ENCODE measurements at regions not wholly inside any gene's neighbourhood (a gene's known extent, or its start where the extent isn't known, plus 50 kb on each side); places are given as distances from the start of the nearest gene placed in this dataset.
"Not testable (repeated sequence)": the region's sequence is repeated elsewhere in the genome, so short reads cannot be mapped to it uniquely, and the experiment has no call there.

GRCh38 chr3:180420016-180420415 is 181.9 kb upstream of the TTC14 start:
- Histone ChIP-seq H3K27me3 (no peaks in the 10 kb centered on the region), H3K36me3 (no peaks in the 10 kb centered on the region), H3K4me3 (no peak overlapping the region), H3K4me1 (no peaks in the 10 kb centered on the region), H3K9me3 (peaks cover 0 to 5% (median 0%) of the 10 kb centered on the region in 11 donors), H3K27ac (no peak overlapping the region)
- ATAC-seq: no peak
- TF ChIP-seq CTCF (IDR thresholded peaks at IDR 0.05): no peak
- intact Hi-C loops (cut with DNase I): no loop called here
- 81 to 82% methylated on average over 2 of the region's 2 CpGs for WGBS, 2 donors
- no peak for DNase-seq

GRCh38 chr3:180420804-180421203 is 181.2 kb upstream of the TTC14 start:
- no peaks in the 10 kb centered on the region for H3K36me3 ChIP-seq
- no peak for TF ChIP-seq CTCF (IDR thresholded peaks at IDR 0.05)
- intact Hi-C loops (cut with DNase I): no loop called here

GRCh38 chr3:180421221-180421620 is 180.7 kb upstream of the TTC14 start:
- no peak for ATAC-seq
- Histone ChIP-seq H3K4me3 (no peak overlapping the region), H3K4me1 (no peaks in the 10 kb centered on the region), H3K27ac (no peak overlapping the region), H3K27me3 (no peaks in the 10 kb centered on the region), H3K9me3 (peaks cover 0 to 8% (median 0%) of the 10 kb centered on the region in 11 donors), H3K36me3 (no peaks in the 10 kb centered on the region)
- intact Hi-C loops (cut with DNase I): no loop called here
- no peak for DNase-seq
- WGBS, 2 donors: 33 to 46% methylated on average over 2 of the region's 2 CpGs
- no peak for TF ChIP-seq CTCF (IDR thresholded peaks at IDR 0.05)

More at GRCh38 chr3:180420804-180421203, 181.2 kb upstream of the TTC14 start:
- 74 to 75% methylated on average over 2 of the region's 2 CpGs for WGBS, 2 donors
- peaks cover 0 to 8% (median 0%) of the 10 kb centered on the region in 11 donors for H3K9me3 ChIP-seq
- no peak for ATAC-seq
- no peak overlapping the region for H3K27ac ChIP-seq
- H3K4me3 ChIP-seq: no peak overlapping the region
- no peaks in the 10 kb centered on the region for H3K27me3 ChIP-seq
- no peak for DNase-seq
- no peaks in the 10 kb centered on the region for H3K4me1 ChIP-seq

GRCh38 chr3:180421721-180422120 is 180.2 kb upstream of the TTC14 start:
- intact Hi-C loops (cut with DNase I): no loop called here
- no peak for ATAC-seq
- H3K9me3 ChIP-seq: peaks cover 0 to 8% (median 0%) of the 10 kb centered on the region in 11 donors
- H3K4me1 ChIP-seq: no peaks in the 10 kb centered on the region
- no peak for DNase-seq
- H3K27ac ChIP-seq: no peak overlapping the region
- no peaks in the 10 kb centered on the region for H3K27me3 ChIP-seq
- TF ChIP-seq CTCF (IDR thresholded peaks at IDR 0.05): no peak
- 83 to 84% methylated on average over 1 of the region's 1 CpG for WGBS, 2 donors
- no peaks in the 10 kb centered on the region for H3K36me3 ChIP-seq
- H3K4me3 ChIP-seq: no peak overlapping the region

- DNase-seq; H3K36me3 ChIP-seq; H3K4me1 ChIP-seq; intact Hi-C loops (cut with DNase I); H3K27me3 ChIP-seq; H3K4me3 ChIP-seq; ATAC-seq; H3K27ac ChIP-seq: not testable (repeated sequence)
- whole genome bisulfite sequencing, 2 donors: 81 to 86% methylated on average over 4 of the region's 4 CpGs
- H3K9me3 ChIP-seq: peaks cover 0 to 14% (median 0%) of the 10 kb centered on the region in 11 donors
Measured at GRCh38 chr3:180424305-180424704, 177.7 kb upstream of the TTC14 start.

Data from heart right ventricle (tissue), 16 donors.